ENCODE measurements at regions not wholly inside any gene's neighbourhood (a gene's known extent, or its start where the extent isn't known, plus 50 kb on each side); places are given as distances from the start of the nearest gene placed in this dataset.

GRCh38 chr5:74280306-74280705, 360.2 kb downstream of the ENC1 start:
- TF ChIP-seq, protein P1, sequence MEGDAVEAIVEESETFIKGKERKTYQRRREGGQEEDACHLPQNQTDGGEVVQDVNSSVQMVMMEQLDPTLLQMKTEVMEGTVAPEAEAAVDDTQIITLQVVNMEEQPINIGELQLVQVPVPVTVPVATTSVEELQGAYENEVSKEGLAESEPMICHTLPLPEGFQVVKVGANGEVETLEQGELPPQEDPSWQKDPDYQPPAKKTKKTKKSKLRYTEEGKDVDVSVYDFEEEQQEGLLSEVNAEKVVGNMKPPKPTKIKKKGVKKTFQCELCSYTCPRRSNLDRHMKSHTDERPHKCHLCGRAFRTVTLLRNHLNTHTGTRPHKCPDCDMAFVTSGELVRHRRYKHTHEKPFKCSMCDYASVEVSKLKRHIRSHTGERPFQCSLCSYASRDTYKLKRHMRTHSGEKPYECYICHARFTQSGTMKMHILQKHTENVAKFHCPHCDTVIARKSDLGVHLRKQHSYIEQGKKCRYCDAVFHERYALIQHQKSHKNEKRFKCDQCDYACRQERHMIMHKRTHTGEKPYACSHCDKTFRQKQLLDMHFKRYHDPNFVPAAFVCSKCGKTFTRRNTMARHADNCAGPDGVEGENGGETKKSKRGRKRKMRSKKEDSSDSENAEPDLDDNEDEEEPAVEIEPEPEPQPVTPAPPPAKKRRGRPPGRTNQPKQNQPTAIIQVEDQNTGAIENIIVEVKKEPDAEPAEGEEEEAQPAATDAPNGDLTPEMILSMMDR (IDR thresholded peaks at IDR 0.05), result no peak
- H3K4me3 ChIP-seq (ENCODE audit: low read depth in 1 of 2, low read length in 1 of 2), result no peak overlapping the region

DNA sequence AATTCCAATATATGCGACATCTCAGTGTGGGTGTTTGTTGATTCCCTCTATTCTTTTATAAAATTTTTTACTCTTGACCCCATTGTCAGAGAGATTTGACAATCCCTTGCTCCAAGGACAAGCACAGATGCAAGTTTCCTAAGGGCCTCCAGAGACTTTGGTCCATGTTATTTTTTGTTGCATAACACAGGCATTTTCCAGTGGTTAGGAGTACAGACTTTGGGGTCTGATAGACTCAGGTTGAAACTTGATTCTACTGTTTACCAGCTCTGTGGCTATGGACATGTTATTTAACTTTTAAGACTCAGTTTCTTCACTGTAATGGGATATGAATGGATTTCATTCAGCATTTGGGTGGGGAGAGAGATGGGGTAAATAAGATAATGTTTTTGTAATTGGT, 361.3 kb downstream of the ENC1 start:
- H3K27ac ChIP-seq, result no peak overlapping the region
- no peak overlapping the region for H3K4me3 ChIP-seq (ENCODE audit: low read depth in 1 of 2, low read length in 1 of 2)
- peaks cover 36% of the 10 kb centered on the region in 2 experiments for H3K4me1 ChIP-seq (ENCODE audit: control insufficient read depth in 1 of 2, insufficient read depth in 1 of 2, low read depth in 1 of 2, low read length in 1 of 2)
- peaks cover 32% of the 10 kb centered on the region for H3K27me3 ChIP-seq
- TF ChIP-seq, protein P1 (IDR thresholded peaks at IDR 0.05), result no peak
- no peaks in the 10 kb centered on the region for H3K9me3 ChIP-seq
- no peaks in the 10 kb centered on the region for H3K36me3 ChIP-seq

More at GRCh38 chr5:74280306-74280705, 360.2 kb downstream of the ENC1 start:
- H3K36me3 ChIP-seq, result no peaks in the 10 kb centered on the region
- H3K4me1 ChIP-seq (ENCODE audit: control insufficient read depth in 1 of 2, insufficient read depth in 1 of 2, low read depth in 1 of 2, low read length in 1 of 2), result peaks cover 29% of the 10 kb centered on the region in 2 experiments
- peaks cover 37% of the 10 kb centered on the region for H3K27me3 ChIP-seq
- no peaks in the 10 kb centered on the region for H3K9me3 ChIP-seq
- no peak overlapping the region for H3K27ac ChIP-seq

DNA sequence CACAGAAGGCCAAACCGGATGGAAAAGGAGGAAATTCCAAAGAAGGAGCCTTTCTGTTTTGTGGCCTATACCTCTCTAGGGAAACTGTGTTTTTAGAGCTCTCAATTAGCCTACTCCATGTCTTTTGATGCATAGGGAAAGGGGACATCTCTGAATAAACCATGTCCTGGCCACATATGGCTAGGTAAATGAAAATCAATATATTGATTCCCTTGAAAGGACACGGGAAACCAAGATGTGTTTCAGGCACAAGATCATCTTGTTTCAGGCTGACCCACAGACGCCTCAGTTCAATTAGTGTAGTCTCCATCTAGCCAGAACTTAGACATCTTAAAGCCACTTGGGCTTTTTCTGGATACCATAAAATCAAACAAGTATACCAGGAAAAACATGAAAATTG, 363.1 kb downstream of the ENC1 start:
- Histone ChIP-seq H3K4me1 (ENCODE audit: control insufficient read depth in 1 of 2, insufficient read depth in 1 of 2, low read depth in 1 of 2, low read length in 1 of 2) (peaks cover 36% of the 10 kb centered on the region in 2 experiments), H3K27me3 (peaks cover 16% of the 10 kb centered on the region), H3K36me3 (no peaks in the 10 kb centered on the region), H3K9me3 (no peaks in the 10 kb centered on the region), H3K4me3 (ENCODE audit: low read depth in 1 of 2, low read length in 1 of 2) (no peak overlapping the region), H3K27ac (no peak overlapping the region)
- TF ChIP-seq, protein P1 (IDR thresholded peaks at IDR 0.05), result no peak

- Histone ChIP-seq H3K27ac (peak overlapping the region; percentile 76), H3K4me3 (ENCODE audit: low read depth in 1 of 2, low read length in 1 of 2) (peak overlapping the region in 1 of 2 experiments; percentile 14), H3K4me1 (ENCODE audit: control insufficient read depth in 1 of 2, insufficient read depth in 1 of 2, low read depth in 1 of 2, low read length in 1 of 2) (peaks cover 36% of the 10 kb centered on the region in 2 experiments), H3K9me3 (no peaks in the 10 kb centered on the region), H3K36me3 (no peaks in the 10 kb centered on the region), H3K27me3 (peaks cover 4% of the 10 kb centered on the region)
- TF ChIP-seq, protein P1 (IDR thresholded peaks at IDR 0.05), result no peak
Measured at GRCh38 chr5:74275171-74275992, 365.1 kb downstream of the ENC1 start.

- TF ChIP-seq, protein P1 (IDR thresholded peaks at IDR 0.05), result no peak
- Histone ChIP-seq H3K36me3 (no peaks in the 10 kb centered on the region), H3K4me3 (ENCODE audit: low read depth in 1 of 2, low read length in 1 of 2) (no peak overlapping the region), H3K4me1 (ENCODE audit: control insufficient read depth in 1 of 2, insufficient read depth in 1 of 2, low read depth in 1 of 2, low read length in 1 of 2) (peaks cover 36% of the 10 kb centered on the region in 2 experiments), H3K9me3 (no peaks in the 10 kb centered on the region), H3K27ac (no peak overlapping the region), H3K27me3 (peaks cover 4% of the 10 kb centered on the region)
Measured at GRCh38 chr5:74274326-74274725, 366.2 kb downstream of the ENC1 start.

Measured in neutrophil (primary cell).